ENCODE measurements at regions not wholly inside any gene's neighbourhood (a gene's known extent, or its start where the extent isn't known, plus 50 kb on each side); places are given as distances from the start of the nearest gene placed in this dataset.

DNA sequence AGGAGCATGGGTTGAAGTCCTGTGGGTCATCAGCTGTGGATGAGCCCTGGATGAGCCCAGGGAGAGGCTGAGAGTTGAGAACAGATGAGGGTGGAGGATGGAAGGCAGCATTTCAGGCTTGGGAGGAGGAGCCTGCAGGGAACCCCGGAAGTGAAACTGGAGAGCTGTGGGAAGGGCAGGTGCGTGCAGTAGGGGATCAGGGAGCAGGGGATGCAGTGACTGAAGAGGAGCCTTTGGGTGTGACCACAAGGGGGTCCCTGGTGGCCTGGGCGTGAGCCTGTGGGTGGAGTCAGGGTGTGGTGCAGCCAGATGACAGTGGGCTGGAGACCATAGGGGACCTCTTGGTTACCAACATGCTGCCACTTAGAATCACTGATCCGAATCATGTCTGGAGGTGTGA lies 115.5 kb downstream of the PAPOLA start:
- no peaks in the 10 kb centered on the region for H3K36me3 Mint-ChIP-seq (ENCODE audit: low read depth)
- no peaks in the 10 kb centered on the region for H3K4me1 Mint-ChIP-seq (ENCODE audit: low read depth)
- no peaks in the 10 kb centered on the region for H3K9me3 Mint-ChIP-seq
- H3K4me3 Mint-ChIP-seq: no peak overlapping the region
- H3K27ac Mint-ChIP-seq: no peak overlapping the region
- intact Hi-C loops (cut with micrococcal nuclease): no loop called here
- no peaks in the 10 kb centered on the region for H3K27me3 Mint-ChIP-seq

DNA sequence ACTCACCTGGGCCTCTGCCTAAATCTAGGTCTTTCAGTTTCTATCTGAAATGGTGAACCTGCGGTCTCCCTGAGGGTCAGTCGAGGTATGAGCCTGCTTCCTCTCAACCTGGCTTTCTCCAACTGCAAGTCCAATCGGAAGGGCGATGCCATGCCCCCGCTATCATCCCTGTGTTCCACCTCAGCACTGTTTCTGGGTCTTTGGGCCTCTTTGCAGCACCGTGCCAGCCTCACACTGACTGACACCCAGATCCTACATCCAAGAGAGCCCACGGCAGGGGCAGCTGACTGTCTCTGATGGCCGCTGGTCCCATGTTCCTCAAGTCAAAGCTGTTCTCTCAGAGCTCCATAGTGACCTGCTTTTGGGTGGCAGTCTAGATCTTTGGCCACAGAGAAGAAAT lies 120.7 kb downstream of the PAPOLA start:
- no peaks in the 10 kb centered on the region for H3K4me1 Mint-ChIP-seq (ENCODE audit: low read depth)
- H3K36me3 Mint-ChIP-seq (ENCODE audit: low read depth): no peaks in the 10 kb centered on the region
- no peak overlapping the region for H3K27ac Mint-ChIP-seq
- H3K9me3 Mint-ChIP-seq: no peaks in the 10 kb centered on the region
- intact Hi-C loops (cut with micrococcal nuclease): no loop called here
- H3K27me3 Mint-ChIP-seq: no peaks in the 10 kb centered on the region
- H3K4me3 Mint-ChIP-seq: no peak overlapping the region

DNA sequence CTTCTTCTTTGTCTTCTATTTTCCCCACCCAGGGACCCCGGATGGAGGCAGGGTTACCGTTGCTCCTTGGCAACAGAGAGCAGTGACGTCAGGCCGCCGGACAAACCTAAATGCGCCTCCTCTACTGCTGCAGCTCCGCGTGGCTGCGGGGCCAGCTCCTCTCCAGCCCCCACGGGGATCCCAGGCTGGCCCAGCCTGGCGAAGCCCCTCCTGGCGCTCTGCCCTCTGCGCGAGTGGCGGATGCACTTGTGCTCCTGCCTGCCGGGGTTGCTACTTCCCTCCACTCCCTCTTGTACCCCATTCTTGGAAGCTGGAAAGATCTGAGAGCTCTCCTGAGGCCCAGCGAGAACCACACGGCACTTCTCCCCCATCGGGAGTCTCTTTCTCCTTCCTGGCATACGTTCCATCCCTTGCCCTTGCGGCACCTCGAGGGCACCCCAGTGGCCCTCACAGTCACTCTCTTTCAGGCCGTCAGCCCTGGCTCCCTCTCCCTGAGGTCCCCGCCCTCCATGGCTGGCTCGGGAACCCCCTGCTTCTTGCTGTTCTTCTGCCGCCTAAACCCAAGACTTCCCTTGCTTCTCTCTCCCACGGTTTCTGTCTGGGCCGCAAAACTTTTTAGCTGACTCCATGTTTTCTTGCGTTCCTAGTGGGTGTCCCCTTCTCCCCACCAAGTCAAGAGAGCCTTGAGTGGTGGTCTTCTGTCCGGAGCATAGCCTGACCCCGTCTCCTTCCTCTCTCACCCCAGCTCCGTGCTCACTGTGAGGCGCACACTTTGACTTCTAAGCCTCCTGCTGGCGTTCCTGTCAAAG lies 121.7 kb downstream of the PAPOLA start:
- H3K27me3 Mint-ChIP-seq: no peaks in the 10 kb centered on the region
- no peaks in the 10 kb centered on the region for H3K36me3 Mint-ChIP-seq (ENCODE audit: low read depth)
- H3K4me3 Mint-ChIP-seq: no peak overlapping the region
- H3K9me3 Mint-ChIP-seq: no peaks in the 10 kb centered on the region
- H3K27ac Mint-ChIP-seq: no peak overlapping the region
- no peaks in the 10 kb centered on the region for H3K4me1 Mint-ChIP-seq (ENCODE audit: low read depth)
- intact Hi-C loops (cut with micrococcal nuclease): no loop called here

DNA sequence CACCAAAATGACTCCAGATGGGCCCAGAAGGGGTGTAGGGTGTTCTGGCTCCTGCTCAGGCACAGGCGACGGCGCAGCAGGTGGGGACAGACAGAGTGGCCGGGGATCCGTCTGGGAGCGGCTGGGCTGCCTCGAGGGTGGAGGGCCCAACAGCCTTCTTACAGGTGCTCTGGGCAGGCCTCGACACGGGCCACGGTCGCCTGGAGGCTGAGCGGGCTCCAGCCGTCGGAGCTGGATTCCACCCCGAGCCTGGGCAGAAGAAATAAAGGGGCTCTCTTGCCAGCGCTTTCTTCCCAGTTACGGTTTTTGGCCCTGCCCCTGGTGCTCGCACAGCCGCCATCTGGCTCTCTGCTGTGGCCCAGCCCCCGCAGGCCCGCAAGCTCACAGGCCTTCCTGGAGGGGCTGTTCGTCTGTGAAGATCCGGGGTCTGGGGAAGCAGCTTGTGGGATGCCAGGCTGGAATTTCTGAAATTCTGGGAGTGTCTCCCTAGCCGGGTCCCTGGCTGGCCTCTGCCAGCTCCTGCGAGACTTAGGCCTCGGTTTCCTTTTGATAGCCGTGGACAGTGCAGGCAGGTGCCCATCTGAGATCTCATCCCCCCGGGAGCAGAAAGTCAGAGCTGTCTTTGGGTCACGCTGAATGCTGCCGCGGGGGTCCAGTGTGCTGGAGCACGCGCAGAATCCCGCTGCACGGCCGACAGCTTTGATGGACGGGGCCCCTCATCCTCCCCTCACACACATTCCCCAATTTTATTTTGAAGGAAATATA lies 122.7 kb downstream of the PAPOLA start:
- Mint-ChIP-seq H3K9me3 (no peaks in the 10 kb centered on the region), H3K27ac (no peak overlapping the region), H3K27me3 (no peaks in the 10 kb centered on the region), H3K4me3 (no peak overlapping the region), H3K36me3 (ENCODE audit: low read depth) (no peaks in the 10 kb centered on the region), H3K4me1 (ENCODE audit: low read depth) (no peaks in the 10 kb centered on the region)
- intact Hi-C loops (cut with micrococcal nuclease): no loop called here

DNA sequence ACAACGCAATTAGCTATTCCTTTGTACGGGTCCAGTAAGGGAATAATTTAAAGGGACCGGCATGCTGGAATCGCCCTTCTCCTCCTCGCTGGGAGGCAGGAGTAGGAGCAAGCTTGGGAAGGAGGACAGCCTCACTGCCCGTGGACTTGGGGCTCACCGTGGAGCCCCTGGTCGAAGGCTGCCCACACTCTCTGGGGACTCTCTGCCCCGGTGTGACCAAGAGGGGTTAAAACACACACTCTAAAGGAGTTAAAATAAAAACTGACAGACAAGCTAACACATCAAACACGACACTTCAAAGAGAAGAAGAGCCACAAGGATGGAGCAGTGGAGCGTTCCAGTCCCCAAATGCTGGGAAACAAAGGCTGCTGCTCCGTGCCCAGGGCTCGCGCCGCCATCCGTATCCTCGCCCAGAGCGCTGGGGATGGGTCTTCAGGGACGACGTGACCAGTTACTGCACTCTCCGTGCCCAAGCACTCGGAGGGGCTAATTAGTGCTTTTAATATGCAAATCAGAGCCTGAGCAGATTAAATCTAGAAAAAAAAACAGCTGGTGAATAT lies 123.3 kb downstream of the PAPOLA start:
- Mint-ChIP-seq H3K4me3 (no peak overlapping the region), H3K27me3 (no peaks in the 10 kb centered on the region), H3K36me3 (ENCODE audit: low read depth) (no peaks in the 10 kb centered on the region), H3K9me3 (no peaks in the 10 kb centered on the region), H3K27ac (no peak overlapping the region), H3K4me1 (ENCODE audit: low read depth) (no peaks in the 10 kb centered on the region)
- intact Hi-C loops (cut with micrococcal nuclease): no loop called here

DNA sequence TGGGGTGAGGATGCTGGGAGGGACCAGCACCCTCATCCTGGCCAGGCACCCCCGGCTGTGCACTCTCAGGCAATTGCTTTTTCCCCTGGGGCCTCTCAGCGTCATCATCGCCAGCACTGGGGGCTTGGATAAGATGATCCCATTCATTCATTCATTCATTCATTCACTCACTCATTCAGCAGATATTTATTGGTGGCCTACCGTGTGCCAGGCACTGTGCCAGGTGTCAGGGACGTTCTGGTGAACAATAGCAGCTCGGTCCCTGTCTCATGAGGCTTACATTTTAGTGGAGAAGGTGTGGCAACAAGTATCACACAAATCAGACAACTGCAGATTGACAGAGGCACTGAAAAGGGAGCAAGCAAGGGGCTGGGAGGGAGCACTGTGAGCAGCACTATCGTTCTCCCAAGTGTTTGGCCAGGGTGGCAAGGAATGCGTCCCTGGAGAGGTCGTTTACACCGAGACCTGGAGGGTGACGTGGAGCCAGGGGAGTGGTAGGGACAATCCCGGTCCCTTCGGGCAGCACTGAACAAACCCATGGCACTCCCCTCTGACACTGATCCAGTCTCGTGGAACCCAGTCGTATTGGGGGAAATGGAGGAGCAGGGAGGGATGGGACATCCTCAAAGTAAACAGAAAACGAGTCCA lies 124.1 kb downstream of the PAPOLA start:
- intact Hi-C loops (cut with micrococcal nuclease): no loop called here
- Mint-ChIP-seq H3K36me3 (ENCODE audit: low read depth) (no peaks in the 10 kb centered on the region), H3K27ac (no peak overlapping the region), H3K27me3 (no peaks in the 10 kb centered on the region), H3K4me1 (ENCODE audit: low read depth) (no peaks in the 10 kb centered on the region), H3K4me3 (no peak overlapping the region), H3K9me3 (no peaks in the 10 kb centered on the region)

DNA sequence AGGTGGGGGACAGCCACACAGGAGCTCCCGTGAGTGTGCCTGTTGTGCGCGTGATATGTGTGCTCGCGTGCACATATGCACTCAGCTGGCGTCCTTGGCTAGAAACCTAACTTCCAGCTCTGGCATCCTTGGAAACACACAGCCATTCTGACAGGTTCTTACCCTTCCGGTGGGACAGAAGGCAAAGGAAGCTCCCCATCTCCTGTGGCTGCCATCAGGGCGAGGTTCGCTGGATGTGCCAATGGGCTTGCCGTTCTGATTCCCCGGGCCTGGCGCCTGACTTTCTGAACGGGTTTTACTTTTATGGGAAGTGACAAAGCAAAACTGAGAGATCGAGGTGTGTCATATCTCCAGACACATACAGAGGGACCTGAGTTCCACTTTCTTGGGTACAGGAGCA lies 124.7 kb downstream of the PAPOLA start:
- intact Hi-C loops (cut with micrococcal nuclease): no loop called here
- no peaks in the 10 kb centered on the region for H3K36me3 Mint-ChIP-seq (ENCODE audit: low read depth)
- H3K27ac Mint-ChIP-seq: no peak overlapping the region
- no peak overlapping the region for H3K4me3 Mint-ChIP-seq
- H3K9me3 Mint-ChIP-seq: no peaks in the 10 kb centered on the region
- no peaks in the 10 kb centered on the region for H3K4me1 Mint-ChIP-seq (ENCODE audit: low read depth)
- H3K27me3 Mint-ChIP-seq: no peaks in the 10 kb centered on the region

DNA sequence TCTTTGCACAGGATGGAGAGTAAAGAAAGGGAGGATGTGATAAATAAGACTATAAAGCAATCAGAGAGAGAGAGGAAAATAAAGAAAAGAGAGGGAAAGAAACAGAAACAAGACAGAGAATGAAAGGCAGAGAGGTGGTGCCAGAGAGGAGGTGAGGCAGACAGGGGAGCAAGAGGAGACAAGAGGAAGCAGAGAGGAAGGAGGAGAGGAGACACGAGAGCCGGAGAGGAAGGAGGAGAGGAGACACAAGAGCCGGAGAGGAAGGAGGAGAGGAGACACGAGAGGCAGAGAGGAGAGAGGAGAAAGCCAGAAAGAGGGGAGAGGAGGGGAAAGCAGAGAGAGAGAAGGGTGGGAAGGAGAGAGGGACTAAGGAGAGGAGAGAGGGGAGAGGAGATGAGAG lies 125.2 kb downstream of the PAPOLA start:
- Mint-ChIP-seq H3K9me3 (no peaks in the 10 kb centered on the region), H3K4me1 (ENCODE audit: low read depth) (no peaks in the 10 kb centered on the region), H3K36me3 (ENCODE audit: low read depth) (no peaks in the 10 kb centered on the region), H3K27me3 (no peaks in the 10 kb centered on the region), H3K4me3 (no peak overlapping the region), H3K27ac (no peak overlapping the region)
- intact Hi-C loops (cut with micrococcal nuclease): no loop called here

DNA sequence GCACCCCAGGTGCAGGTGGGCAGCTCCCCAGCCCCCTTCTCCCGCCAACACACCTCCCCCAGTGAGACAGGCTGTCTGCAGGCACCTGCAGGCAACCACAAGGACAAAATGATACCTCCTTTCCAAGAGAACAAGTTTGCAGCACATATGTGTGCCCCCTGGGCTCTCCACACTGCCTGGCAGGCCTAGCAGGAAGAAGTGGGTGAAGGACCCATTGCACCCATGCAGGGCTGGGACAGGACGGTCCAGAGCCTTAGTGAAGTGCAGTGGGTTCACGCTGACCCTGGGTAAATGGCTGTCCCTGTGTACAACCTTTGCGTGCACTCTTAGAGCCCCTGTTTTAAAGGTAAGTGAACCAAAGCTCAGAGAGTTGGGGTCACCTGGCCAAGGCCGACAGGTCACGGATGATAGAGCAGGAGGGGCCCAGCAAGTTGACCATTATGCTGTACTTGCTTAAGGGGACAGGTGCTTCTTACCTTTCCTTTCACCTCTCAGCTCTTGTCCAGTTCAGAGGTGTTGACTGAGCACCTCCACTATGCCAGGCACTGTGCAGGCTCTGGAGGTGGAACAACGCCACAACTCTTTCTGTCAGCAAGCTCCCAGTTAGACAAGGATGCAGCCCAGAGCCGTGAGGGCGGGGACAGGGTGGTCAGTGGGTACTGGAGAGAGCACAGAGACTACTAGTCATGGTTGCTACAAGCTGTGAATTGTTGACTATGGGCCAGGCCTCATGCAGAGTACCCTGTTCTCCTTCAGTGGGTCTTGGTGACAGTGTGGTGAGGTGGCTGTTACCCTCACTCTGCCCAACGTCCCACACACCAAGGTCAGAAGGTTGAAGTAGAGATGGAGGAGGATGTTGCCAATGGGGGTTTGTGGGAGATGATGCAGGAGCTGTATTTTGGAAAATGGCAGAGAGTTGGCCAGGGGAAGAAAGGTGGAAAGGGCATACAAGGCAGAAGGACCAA lies 125.9 kb downstream of the PAPOLA start:
- intact Hi-C loops (cut with micrococcal nuclease): no loop called here
- no peak overlapping the region for H3K27ac Mint-ChIP-seq
- H3K4me3 Mint-ChIP-seq: no peak overlapping the region
- H3K9me3 Mint-ChIP-seq: no peaks in the 10 kb centered on the region
- H3K4me1 Mint-ChIP-seq (ENCODE audit: low read depth): no peaks in the 10 kb centered on the region
- no peaks in the 10 kb centered on the region for H3K27me3 Mint-ChIP-seq
- no peaks in the 10 kb centered on the region for H3K36me3 Mint-ChIP-seq (ENCODE audit: low read depth)

DNA sequence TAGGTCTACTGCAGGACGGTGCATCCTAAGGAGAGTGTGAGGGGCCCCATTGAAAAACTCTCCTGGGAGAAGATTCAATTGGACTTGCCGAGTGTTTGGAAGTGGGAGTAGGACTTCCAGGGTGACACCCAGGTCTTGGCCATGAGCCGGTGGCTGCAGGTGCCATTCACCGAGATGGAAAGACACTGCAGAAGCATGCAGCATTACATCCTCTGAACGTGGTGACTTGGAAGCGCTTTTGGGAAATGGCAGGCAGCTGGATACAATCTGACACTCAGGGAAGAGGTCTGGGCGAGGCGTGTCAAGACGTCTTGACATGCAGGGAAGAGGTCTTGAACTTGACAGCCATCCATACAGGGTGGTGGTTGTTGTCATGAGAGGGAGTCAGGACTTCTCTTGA lies 126.9 kb downstream of the PAPOLA start:
- H3K27ac Mint-ChIP-seq: no peak overlapping the region
- no peaks in the 10 kb centered on the region for H3K9me3 Mint-ChIP-seq
- intact Hi-C loops (cut with micrococcal nuclease): no loop called here
- H3K4me3 Mint-ChIP-seq: no peak overlapping the region
- no peaks in the 10 kb centered on the region for H3K4me1 Mint-ChIP-seq (ENCODE audit: low read depth)
- no peaks in the 10 kb centered on the region for H3K27me3 Mint-ChIP-seq
- H3K36me3 Mint-ChIP-seq (ENCODE audit: low read depth): no peaks in the 10 kb centered on the region

DNA sequence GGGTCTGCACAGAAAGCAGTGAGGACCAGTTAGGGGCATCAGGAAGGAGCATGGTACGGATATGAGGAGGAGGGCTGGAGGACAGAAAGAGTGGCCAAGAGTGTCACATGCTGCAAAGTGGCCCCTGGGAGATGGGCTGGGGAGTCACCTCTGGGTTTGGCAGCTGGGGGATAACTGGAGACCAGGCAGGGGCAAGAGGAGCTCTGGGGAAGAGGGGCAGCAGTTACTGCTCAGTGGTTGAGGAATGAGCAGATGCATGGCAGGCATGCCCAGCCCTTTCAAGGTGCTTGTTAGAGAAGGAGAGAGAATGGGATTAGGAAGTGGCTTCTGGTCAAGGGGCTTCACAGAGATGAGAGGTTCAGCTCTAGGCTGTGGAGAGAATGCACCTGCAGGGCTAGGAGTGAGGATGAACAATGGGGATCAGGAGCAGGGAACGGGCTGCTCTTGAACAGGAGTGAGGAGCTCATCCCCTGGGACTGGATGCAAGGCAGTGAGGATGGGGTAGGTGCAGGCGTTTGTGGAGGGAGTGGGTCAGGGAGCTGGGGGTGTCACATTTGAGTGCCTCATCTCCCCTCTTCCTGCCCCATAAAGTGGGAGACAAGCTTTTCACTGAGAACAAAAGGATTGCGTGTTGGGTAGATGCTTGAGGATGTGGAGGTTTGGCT lies 127.5 kb downstream of the PAPOLA start:
- intact Hi-C loops (cut with micrococcal nuclease): no loop called here
- Mint-ChIP-seq H3K4me3 (no peak overlapping the region), H3K9me3 (no peaks in the 10 kb centered on the region), H3K27me3 (no peaks in the 10 kb centered on the region), H3K27ac (no peak overlapping the region), H3K4me1 (ENCODE audit: low read depth) (no peaks in the 10 kb centered on the region), H3K36me3 (ENCODE audit: low read depth) (no peaks in the 10 kb centered on the region)

DNA sequence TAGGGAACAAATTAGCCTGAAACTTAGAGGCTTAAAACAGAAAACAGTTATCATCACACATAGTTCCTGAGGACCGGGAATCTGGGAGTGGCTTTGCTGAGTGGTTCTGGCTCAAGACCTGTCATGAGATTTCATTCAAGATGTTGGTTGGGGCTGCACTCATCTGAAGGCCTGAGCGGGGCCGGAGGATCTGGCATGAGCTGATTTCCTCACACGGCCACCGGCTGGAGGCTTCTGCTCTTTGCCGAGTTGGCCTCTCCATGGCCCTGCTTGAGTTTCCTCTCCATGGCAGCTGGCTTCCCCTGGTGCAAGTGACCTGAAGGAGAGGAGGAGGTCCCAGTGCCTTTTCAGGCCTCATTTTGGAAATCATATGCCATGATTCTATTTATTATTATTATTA lies 128.1 kb downstream of the PAPOLA start:
- Mint-ChIP-seq H3K27ac (no peak overlapping the region), H3K4me3 (no peak overlapping the region)

DNA sequence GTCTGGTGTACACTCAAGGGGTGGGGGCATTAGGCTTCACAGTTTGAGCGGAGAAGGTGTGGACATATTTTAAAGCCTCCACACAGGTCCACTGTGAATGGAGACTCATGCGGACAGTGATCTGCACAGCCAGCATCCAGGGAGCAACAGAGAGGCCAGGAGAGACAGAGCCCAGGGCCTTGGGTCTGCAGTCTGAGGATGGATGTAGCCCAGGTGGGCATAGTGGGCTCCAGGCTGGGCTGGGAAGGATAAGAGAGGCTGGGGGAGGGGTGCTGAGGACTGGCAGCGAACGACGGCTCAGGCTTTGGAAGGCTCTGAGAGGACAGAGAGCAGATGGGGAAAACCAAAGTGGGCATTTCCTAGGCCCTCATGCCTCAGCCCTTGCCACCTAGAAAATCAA lies 128.8 kb downstream of the PAPOLA start:
- no peaks in the 10 kb centered on the region for H3K9me3 Mint-ChIP-seq
- H3K27ac Mint-ChIP-seq: no peak overlapping the region
- no peak overlapping the region for H3K4me3 Mint-ChIP-seq
- no peaks in the 10 kb centered on the region for H3K4me1 Mint-ChIP-seq (ENCODE audit: low read depth)
- no peaks in the 10 kb centered on the region for H3K36me3 Mint-ChIP-seq (ENCODE audit: low read depth)
- intact Hi-C loops (cut with micrococcal nuclease): no loop called here
- no peaks in the 10 kb centered on the region for H3K27me3 Mint-ChIP-seq

More for the DNA sequence above, 128.1 kb downstream of the PAPOLA start:
- intact Hi-C loops (cut with micrococcal nuclease): no loop called here
- Mint-ChIP-seq H3K36me3 (ENCODE audit: low read depth) (no peaks in the 10 kb centered on the region), H3K4me1 (ENCODE audit: low read depth) (no peaks in the 10 kb centered on the region), H3K9me3 (no peaks in the 10 kb centered on the region), H3K27me3 (no peaks in the 10 kb centered on the region)

Data from dendritic cell treated with granulocyte-macrophage colony-stimulating factor and Interleukin-4, amounts not matched to agents 40 ng/mL and 50 ng/mL, for 4 days (primary cell).